ENCODE measurements at regions not wholly inside any gene's neighbourhood (a gene's known extent, or its start where the extent isn't known, plus 50 kb on each side); places are given as distances from the start of the nearest gene placed in this dataset.

GRCh38 chr9:81250606-81251005 is 438.7 kb downstream of the TLE1 start:
- no peaks in the 10 kb centered on the region for H3K27me3 ChIP-seq (ENCODE audit: control insufficient read depth in 1 of 2, insufficient read depth in 2 of 2, low read length in 2 of 2)
- H3K4me3 ChIP-seq (ENCODE audit: low read depth in 1 of 2, low read length in 2 of 2) = no peak overlapping the region
- H3K36me3 ChIP-seq (ENCODE audit: control insufficient read depth in 1 of 2, insufficient read depth in 2 of 2, low read length in 2 of 2) = no peaks in the 10 kb centered on the region
- H3K9ac ChIP-seq (ENCODE audit: low read depth in 1 of 2, low read length in 2 of 2) = no peak overlapping the region
- peaks cover 0 to 6% of the 10 kb centered on the region in 2 donors for H3K9me3 ChIP-seq (ENCODE audit: control insufficient read depth in 1 of 2, low read length in 2 of 2)
- H3K27ac ChIP-seq (ENCODE audit: low read depth, low read length) = no peak overlapping the region
- no peaks in the 10 kb centered on the region for H3K4me1 ChIP-seq (ENCODE audit: control insufficient read depth in 1 of 2, insufficient read depth in 2 of 2, low read length in 2 of 2)

GRCh38 chr9:81250041-81250440 is 439.3 kb downstream of the TLE1 start:
- H3K4me1 ChIP-seq (ENCODE audit: control insufficient read depth in 1 of 2, insufficient read depth in 2 of 2, low read length in 2 of 2) = no peaks in the 10 kb centered on the region
- H3K36me3 ChIP-seq (ENCODE audit: control insufficient read depth in 1 of 2, insufficient read depth in 2 of 2, low read length in 2 of 2) = no peaks in the 10 kb centered on the region
- no peak overlapping the region for H3K27ac ChIP-seq (ENCODE audit: low read depth, low read length)
- H3K4me3 ChIP-seq (ENCODE audit: low read depth in 1 of 2, low read length in 2 of 2) = no peak overlapping the region
- H3K9me3 ChIP-seq (ENCODE audit: control insufficient read depth in 1 of 2, low read length in 2 of 2) = peaks cover 1 to 6% of the 10 kb centered on the region in 2 donors
- no peak overlapping the region for H3K9ac ChIP-seq (ENCODE audit: low read depth in 1 of 2, low read length in 2 of 2)
- no peaks in the 10 kb centered on the region for H3K27me3 ChIP-seq (ENCODE audit: control insufficient read depth in 1 of 2, insufficient read depth in 2 of 2, low read length in 2 of 2)

- Histone ChIP-seq H3K27ac (ENCODE audit: low read depth, low read length) (no peak overlapping the region), H3K4me1 (ENCODE audit: control insufficient read depth in 1 of 2, insufficient read depth in 2 of 2, low read length in 2 of 2) (no peaks in the 10 kb centered on the region), H3K9ac (ENCODE audit: low read depth in 1 of 2, low read length in 2 of 2) (no peak overlapping the region)
Measured at GRCh38 chr9:81245254-81245956, 443.9 kb downstream of the TLE1 start.

GRCh38 chr9:81244631-81245030 is 444.7 kb downstream of the TLE1 start:
- Histone ChIP-seq H3K27me3 (ENCODE audit: control insufficient read depth in 1 of 2, insufficient read depth in 2 of 2, low read length in 2 of 2) (no peaks in the 10 kb centered on the region), H3K9me3 (ENCODE audit: control insufficient read depth in 1 of 2, low read length in 2 of 2) (peaks cover 0 to 4% of the 10 kb centered on the region in 2 donors), H3K4me1 (ENCODE audit: control insufficient read depth in 1 of 2, insufficient read depth in 2 of 2, low read length in 2 of 2) (no peaks in the 10 kb centered on the region), H3K36me3 (ENCODE audit: control insufficient read depth in 1 of 2, insufficient read depth in 2 of 2, low read length in 2 of 2) (no peaks in the 10 kb centered on the region), H3K27ac (ENCODE audit: low read depth, low read length) (no peak overlapping the region), H3K4me3 (ENCODE audit: low read depth in 1 of 2, low read length in 2 of 2) (no peak overlapping the region), H3K9ac (ENCODE audit: low read depth in 1 of 2, low read length in 2 of 2) (no peak overlapping the region)

More at GRCh38 chr9:81245254-81245956, 443.9 kb downstream of the TLE1 start:
- Histone ChIP-seq H3K9me3 (ENCODE audit: control insufficient read depth in 1 of 2, low read length in 2 of 2) (peaks cover 0 to 4% of the 10 kb centered on the region in 2 donors), H3K27me3 (ENCODE audit: control insufficient read depth in 1 of 2, insufficient read depth in 2 of 2, low read length in 2 of 2) (no peaks in the 10 kb centered on the region), H3K4me3 (ENCODE audit: low read depth in 1 of 2, low read length in 2 of 2) (no peak overlapping the region), H3K36me3 (ENCODE audit: control insufficient read depth in 1 of 2, insufficient read depth in 2 of 2, low read length in 2 of 2) (no peaks in the 10 kb centered on the region)

- no peaks in the 10 kb centered on the region for H3K27me3 ChIP-seq (ENCODE audit: control insufficient read depth in 1 of 2, insufficient read depth in 2 of 2, low read length in 2 of 2)
- H3K9ac ChIP-seq (ENCODE audit: low read depth in 1 of 2, low read length in 2 of 2) = no peak overlapping the region
- no peak overlapping the region for H3K4me3 ChIP-seq (ENCODE audit: low read depth in 1 of 2, low read length in 2 of 2)
- H3K9me3 ChIP-seq (ENCODE audit: control insufficient read depth in 1 of 2, low read length in 2 of 2) = peaks cover 0 to 4% of the 10 kb centered on the region in 2 donors
- no peaks in the 10 kb centered on the region for H3K4me1 ChIP-seq (ENCODE audit: control insufficient read depth in 1 of 2, insufficient read depth in 2 of 2, low read length in 2 of 2)
- no peak overlapping the region for H3K27ac ChIP-seq (ENCODE audit: low read depth, low read length)
- no peaks in the 10 kb centered on the region for H3K36me3 ChIP-seq (ENCODE audit: control insufficient read depth in 1 of 2, insufficient read depth in 2 of 2, low read length in 2 of 2)
Measured at GRCh38 chr9:81242866-81243265, 446.5 kb downstream of the TLE1 start.

DNA sequence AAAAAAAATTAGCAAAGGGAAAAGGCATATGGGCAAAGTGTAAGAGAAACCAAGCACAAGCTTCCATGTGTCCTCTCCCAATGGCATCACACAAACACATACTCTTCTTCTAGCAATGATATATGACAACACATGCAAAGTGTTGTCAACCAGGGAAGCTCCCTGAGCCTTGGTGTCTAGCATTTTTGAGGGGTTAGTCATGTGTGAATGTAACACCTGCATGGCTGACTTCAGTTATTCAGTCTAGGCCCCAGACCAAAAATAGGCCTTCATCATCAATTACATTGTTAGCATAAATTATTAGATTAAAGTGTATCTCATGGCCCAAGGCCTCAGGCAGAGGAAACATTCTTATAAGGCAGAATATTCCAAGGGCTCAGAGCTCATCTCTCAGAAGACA is 450.0 kb downstream of the TLE1 start:
- Histone ChIP-seq H3K4me3 (ENCODE audit: low read depth in 1 of 2, low read length in 2 of 2) (no peak overlapping the region), H3K9ac (ENCODE audit: low read depth in 1 of 2, low read length in 2 of 2) (no peak overlapping the region), H3K4me1 (ENCODE audit: control insufficient read depth in 1 of 2, insufficient read depth in 2 of 2, low read length in 2 of 2) (no peaks in the 10 kb centered on the region), H3K27me3 (ENCODE audit: control insufficient read depth in 1 of 2, insufficient read depth in 2 of 2, low read length in 2 of 2) (no peaks in the 10 kb centered on the region), H3K27ac (ENCODE audit: low read depth, low read length) (no peak overlapping the region), H3K9me3 (ENCODE audit: control insufficient read depth in 1 of 2, low read length in 2 of 2) (peaks cover 0 to 2% of the 10 kb centered on the region in 2 donors), H3K36me3 (ENCODE audit: control insufficient read depth in 1 of 2, insufficient read depth in 2 of 2, low read length in 2 of 2) (no peaks in the 10 kb centered on the region)

GRCh38 chr9:81237565-81238231 is 451.6 kb downstream of the TLE1 start:
- Histone ChIP-seq H3K27me3 (ENCODE audit: control insufficient read depth in 1 of 2, insufficient read depth in 2 of 2, low read length in 2 of 2) (no peaks in the 10 kb centered on the region), H3K4me1 (ENCODE audit: control insufficient read depth in 1 of 2, insufficient read depth in 2 of 2, low read length in 2 of 2) (no peaks in the 10 kb centered on the region), H3K9me3 (ENCODE audit: control insufficient read depth in 1 of 2, low read length in 2 of 2) (peaks cover 0 to 2% of the 10 kb centered on the region in 2 donors), H3K36me3 (ENCODE audit: control insufficient read depth in 1 of 2, insufficient read depth in 2 of 2, low read length in 2 of 2) (no peaks in the 10 kb centered on the region), H3K27ac (ENCODE audit: low read depth, low read length) (no peak overlapping the region), H3K4me3 (ENCODE audit: low read depth in 1 of 2, low read length in 2 of 2) (no peak overlapping the region), H3K9ac (ENCODE audit: low read depth in 1 of 2, low read length in 2 of 2) (no peak overlapping the region)

GRCh38 chr9:81234924-81235610 is 454.3 kb downstream of the TLE1 start:
- Histone ChIP-seq H3K4me1 (ENCODE audit: control insufficient read depth in 1 of 2, insufficient read depth in 2 of 2, low read length in 2 of 2) (no peaks in the 10 kb centered on the region), H3K27me3 (ENCODE audit: control insufficient read depth in 1 of 2, insufficient read depth in 2 of 2, low read length in 2 of 2) (no peaks in the 10 kb centered on the region), H3K9me3 (ENCODE audit: control insufficient read depth in 1 of 2, low read length in 2 of 2) (no peaks in the 10 kb centered on the region), H3K4me3 (ENCODE audit: low read depth in 1 of 2, low read length in 2 of 2) (no peak overlapping the region), H3K27ac (ENCODE audit: low read depth, low read length) (no peak overlapping the region), H3K9ac (ENCODE audit: low read depth in 1 of 2, low read length in 2 of 2) (no peak overlapping the region), H3K36me3 (ENCODE audit: control insufficient read depth in 1 of 2, insufficient read depth in 2 of 2, low read length in 2 of 2) (no peaks in the 10 kb centered on the region)

GRCh38 chr9:81231011-81231410 is 458.3 kb downstream of the TLE1 start:
- Histone ChIP-seq H3K27ac (ENCODE audit: low read depth, low read length) (no peak overlapping the region), H3K27me3 (ENCODE audit: control insufficient read depth in 1 of 2, insufficient read depth in 2 of 2, low read length in 2 of 2) (no peaks in the 10 kb centered on the region)

More at GRCh38 chr9:81231011-81231410, 458.3 kb downstream of the TLE1 start:
- Histone ChIP-seq H3K4me1 (ENCODE audit: control insufficient read depth in 1 of 2, insufficient read depth in 2 of 2, low read length in 2 of 2) (no peaks in the 10 kb centered on the region), H3K9me3 (ENCODE audit: control insufficient read depth in 1 of 2, low read length in 2 of 2) (no peaks in the 10 kb centered on the region), H3K9ac (ENCODE audit: low read depth in 1 of 2, low read length in 2 of 2) (no peak overlapping the region), H3K4me3 (ENCODE audit: low read depth in 1 of 2, low read length in 2 of 2) (no peak overlapping the region), H3K36me3 (ENCODE audit: control insufficient read depth in 1 of 2, insufficient read depth in 2 of 2, low read length in 2 of 2) (no peaks in the 10 kb centered on the region)
